B cell (primary cell): ENCODE measurements at regions not wholly inside any gene's neighbourhood (a gene's known extent, or its start where the extent isn't known, plus 50 kb on each side); places are given as distances from the start of the nearest gene placed in this dataset.

Source experiments
- CTCF ChIP-seq: fragments of 200-600 bp; IDR thresholded peaks from one replicate; pipeline ENCODE4 v1.8.0; 2022; ENCODE audit warnings: antibody characterized with exemption, mild to moderate bottlenecking
- EZH2 ChIP-seq: IDR thresholded peaks from 2 replicates; pipeline ENCODE4 v1.6.1; 2012; ENCODE audit warnings: borderline replicate concordance, low read depth, mild to moderate bottlenecking, moderate library complexity, low read length; ENCODE audit not compliant: insufficient read depth, poor library complexity, severe bottlenecking

- TF ChIP-seq CTCF, result no peak
- no peak for TF ChIP-seq EZH2
Measured at GRCh38 chr4:27082776-27083175, 222.1 kb downstream of the STIM2 start.
